OCI-LY3 (cell line): ENCODE measurements at regions not wholly inside any gene's neighbourhood (a gene's known extent, or its start where the extent isn't known, plus 50 kb on each side); places are given as distances from the start of the nearest gene placed in this dataset.
"Not testable (repeated sequence)": the region's sequence is repeated elsewhere in the genome, so short reads cannot be mapped to it uniquely, and the experiment has no call there.

Experiments
- EZH2phosphoT487 ChIP-seq: fragments of 200-600 bp; shearing (Covaris generic); IDR thresholded peaks from 2 replicates; pipeline ENCODE4 v1.6.1; 2018; ENCODE audit warnings: antibody characterized with exemption, mixed run types, low read depth
- TF ChIP-seq, protein P1 (sequence below): fragments of 200-600, 300-600 bp; sonication (generic); IDR thresholded peaks from 2 replicates; pipeline ENCODE4 v1.5.1; 2014; ENCODE audit warnings: antibody characterized with exemption, low read length, low read depth

DNA sequence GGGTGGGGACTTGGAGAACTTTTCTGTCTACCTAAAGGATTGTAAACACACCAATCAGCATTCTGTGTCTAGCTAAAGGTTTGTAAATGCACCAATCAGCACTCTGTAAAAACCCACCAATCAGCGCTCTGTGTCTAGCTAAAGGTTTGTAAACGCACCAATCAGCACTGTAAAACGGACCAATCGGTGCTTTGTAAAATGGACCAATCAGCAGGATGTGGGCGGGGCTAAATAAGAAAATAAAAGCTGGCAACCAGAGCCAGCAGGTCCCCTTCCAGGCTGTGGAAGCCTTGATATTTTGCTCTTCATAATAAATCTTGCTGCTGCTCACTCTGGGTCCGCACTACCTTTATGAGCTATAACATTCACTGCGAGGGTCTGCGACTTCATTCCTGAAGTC, 331.3 kb downstream of the SUCLG1 start:
- TF ChIP-seq, protein P1, sequence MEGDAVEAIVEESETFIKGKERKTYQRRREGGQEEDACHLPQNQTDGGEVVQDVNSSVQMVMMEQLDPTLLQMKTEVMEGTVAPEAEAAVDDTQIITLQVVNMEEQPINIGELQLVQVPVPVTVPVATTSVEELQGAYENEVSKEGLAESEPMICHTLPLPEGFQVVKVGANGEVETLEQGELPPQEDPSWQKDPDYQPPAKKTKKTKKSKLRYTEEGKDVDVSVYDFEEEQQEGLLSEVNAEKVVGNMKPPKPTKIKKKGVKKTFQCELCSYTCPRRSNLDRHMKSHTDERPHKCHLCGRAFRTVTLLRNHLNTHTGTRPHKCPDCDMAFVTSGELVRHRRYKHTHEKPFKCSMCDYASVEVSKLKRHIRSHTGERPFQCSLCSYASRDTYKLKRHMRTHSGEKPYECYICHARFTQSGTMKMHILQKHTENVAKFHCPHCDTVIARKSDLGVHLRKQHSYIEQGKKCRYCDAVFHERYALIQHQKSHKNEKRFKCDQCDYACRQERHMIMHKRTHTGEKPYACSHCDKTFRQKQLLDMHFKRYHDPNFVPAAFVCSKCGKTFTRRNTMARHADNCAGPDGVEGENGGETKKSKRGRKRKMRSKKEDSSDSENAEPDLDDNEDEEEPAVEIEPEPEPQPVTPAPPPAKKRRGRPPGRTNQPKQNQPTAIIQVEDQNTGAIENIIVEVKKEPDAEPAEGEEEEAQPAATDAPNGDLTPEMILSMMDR = not testable (repeated sequence)
- not testable (repeated sequence) for TF ChIP-seq EZH2phosphoT487
